ENCODE measurements at regions not wholly inside any gene's neighbourhood (a gene's known extent, or its start where the extent isn't known, plus 50 kb on each side); places are given as distances from the start of the nearest gene placed in this dataset.

GRCh38 chr10:131480066-131480465, 168.5 kb upstream of the TCERG1L start:
- intact Hi-C loops (cut with micrococcal nuclease), result no loop called here

DNA sequence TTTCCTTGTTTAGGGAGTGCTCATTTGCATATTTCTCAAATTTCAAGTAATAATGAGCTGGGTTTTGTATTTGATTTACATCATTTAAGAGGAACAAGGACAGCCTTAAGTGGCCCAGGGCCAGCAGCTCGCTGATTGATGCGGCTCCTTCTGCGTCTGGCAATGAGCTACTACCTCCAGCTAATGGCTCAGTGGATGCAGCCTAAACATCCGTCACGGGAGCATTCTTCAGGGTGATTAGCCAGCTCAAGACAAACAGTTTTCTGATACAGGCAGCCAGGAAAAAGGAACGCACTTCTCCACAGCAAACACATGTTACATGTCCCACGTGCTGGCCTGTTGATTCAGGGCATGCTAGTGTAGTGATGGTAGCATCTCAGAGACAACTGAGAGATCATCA, 169.3 kb upstream of the TCERG1L start:
- intact Hi-C loops (cut with micrococcal nuclease), result no loop called here

GRCh38 chr10:131485732-131486131, 174.2 kb upstream of the TCERG1L start:
- intact Hi-C loops (cut with micrococcal nuclease), result no loop called here

- intact Hi-C loops (cut with micrococcal nuclease), result no loop called here
Observed at GRCh38 chr10:131487822-131488221, 176.3 kb upstream of the TCERG1L start.

- intact Hi-C loops (cut with micrococcal nuclease), result no loop called here
Observed at GRCh38 chr10:131490991-131491594, 179.6 kb upstream of the TCERG1L start.

DNA sequence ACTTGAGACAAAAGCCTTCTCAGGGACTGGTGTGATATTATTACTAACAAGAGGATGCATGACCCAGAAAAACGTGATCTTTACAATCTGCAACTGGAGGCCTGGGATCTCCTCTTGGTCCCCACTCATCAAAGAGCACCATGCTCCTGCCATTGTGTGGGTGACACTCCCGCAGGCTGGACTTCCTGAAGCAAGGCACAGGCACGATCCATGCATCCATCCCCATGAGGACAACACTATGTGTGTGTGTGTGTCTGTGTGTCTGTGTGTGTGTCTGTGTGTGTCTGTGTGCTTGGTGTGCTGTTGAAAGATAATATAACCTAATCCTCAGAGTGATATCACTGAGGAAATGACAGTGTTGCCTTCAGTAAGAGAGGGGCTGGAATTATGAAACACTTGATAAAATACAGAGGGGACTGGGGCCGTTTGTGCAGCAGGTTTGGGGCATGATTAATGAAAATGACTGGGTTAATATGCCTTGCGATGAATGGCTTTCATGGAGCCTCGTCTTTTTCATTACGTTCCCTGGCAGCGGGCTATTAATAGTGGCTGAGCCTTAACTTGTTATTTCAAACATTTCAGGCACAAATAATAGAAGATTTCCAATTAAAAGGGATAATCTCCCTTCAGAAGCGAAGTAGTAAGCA, 180.8 kb upstream of the TCERG1L start:
- intact Hi-C loops (cut with micrococcal nuclease), result no loop called here

DNA sequence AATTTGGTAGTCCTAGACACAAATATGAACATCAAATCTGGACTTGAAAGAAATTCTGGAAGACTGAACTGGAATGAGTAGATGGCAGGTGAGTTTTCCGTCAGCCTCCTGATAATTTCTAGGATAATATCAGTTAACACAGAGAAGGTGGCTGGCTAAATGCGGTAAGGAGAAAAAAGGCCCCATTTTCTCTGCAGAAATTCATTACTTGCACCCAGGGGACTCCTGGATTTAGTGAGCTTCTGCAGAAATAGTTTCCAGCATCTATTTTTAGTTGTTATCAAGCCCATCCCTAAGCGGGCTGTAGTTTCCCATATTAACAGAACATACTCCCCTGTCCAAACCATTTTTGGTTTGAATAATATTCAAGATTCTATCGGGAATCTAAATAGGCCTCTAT, 181.9 kb upstream of the TCERG1L start:
- intact Hi-C loops (cut with micrococcal nuclease), result no loop called here

- intact Hi-C loops (cut with micrococcal nuclease), result no loop called here
Observed at GRCh38 chr10:131494451-131494850, 182.9 kb upstream of the TCERG1L start.

GRCh38 chr10:131495224-131495623, 183.7 kb upstream of the TCERG1L start:
- intact Hi-C loops (cut with micrococcal nuclease), result no loop called here

DNA sequence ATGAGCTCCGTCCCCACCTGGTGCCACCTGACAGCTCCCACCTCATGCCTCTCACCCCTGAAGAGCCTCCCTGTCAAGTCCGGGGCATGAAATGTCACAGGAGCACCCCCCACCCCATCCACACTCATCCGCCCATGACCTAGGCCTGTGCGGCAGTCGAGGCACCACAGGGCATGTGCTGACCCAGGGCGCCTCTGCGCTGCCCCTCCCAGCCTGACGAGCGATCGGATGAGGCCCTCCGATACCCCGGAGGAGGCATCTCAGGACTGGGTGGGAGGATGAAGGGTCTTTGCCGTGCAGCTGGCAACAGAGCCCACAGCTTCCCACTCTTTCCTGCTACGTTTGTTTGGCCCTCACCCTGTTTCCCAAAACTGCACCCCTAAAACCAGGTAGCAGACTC, 184.4 kb upstream of the TCERG1L start:
- intact Hi-C loops (cut with micrococcal nuclease), result no loop called here

DNA sequence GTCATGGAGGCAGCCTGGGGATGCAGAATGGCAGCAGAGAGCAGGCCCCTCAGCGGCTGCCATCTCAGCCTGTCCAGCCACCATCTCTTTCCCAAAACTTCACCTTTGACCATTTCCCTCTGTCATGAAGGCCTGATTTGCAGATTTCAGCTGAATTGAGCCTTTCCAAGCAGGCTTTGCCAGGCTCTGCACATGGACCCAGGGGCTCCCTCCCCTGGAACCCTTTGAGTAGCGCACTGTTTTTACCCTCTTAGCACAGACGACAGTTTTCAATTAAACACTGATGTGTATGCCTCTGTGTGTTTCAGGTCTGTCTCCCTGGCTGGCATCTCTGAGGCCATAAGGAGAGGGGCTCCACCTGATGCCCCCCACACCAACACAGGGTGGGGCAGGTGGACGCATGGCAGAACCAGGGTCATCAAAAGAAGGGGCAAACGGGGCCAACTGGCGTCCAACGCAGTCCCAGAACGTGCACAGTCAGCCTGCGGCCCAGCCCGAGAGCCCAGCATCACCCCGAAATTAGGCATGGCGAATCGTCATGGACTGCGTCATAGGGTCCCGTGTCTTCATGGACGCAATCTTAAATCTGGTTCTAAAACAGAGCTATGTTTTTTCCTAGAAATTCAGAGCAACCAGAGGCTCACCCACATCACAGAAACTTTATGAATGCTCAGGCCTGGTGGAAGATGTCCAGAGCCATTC, 185.0 kb upstream of the TCERG1L start:
- intact Hi-C loops (cut with micrococcal nuclease), result no loop called here

GRCh38 chr10:131499566-131499965, 188.0 kb upstream of the TCERG1L start:
- intact Hi-C loops (cut with micrococcal nuclease), result no loop called here

DNA sequence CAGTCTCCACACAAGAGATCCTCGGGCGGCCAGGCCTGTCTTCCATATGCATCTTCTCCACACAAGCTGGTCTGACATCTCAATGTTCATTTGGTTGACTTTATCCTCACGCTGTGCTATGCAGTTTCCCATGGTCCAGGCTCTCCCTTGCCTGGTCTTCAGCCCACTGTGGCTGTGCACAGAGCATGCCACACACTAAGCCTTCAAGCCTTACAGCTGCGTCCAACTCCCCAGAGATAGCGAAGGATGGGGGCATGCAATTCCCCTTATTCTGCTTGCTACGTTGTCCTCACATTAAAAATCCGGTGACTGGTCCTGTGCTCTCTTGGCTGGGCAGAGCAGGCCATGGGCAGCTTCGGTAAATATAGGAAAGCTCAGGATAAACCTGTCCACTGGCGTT, 188.7 kb upstream of the TCERG1L start:
- intact Hi-C loops (cut with micrococcal nuclease), result no loop called here

DNA sequence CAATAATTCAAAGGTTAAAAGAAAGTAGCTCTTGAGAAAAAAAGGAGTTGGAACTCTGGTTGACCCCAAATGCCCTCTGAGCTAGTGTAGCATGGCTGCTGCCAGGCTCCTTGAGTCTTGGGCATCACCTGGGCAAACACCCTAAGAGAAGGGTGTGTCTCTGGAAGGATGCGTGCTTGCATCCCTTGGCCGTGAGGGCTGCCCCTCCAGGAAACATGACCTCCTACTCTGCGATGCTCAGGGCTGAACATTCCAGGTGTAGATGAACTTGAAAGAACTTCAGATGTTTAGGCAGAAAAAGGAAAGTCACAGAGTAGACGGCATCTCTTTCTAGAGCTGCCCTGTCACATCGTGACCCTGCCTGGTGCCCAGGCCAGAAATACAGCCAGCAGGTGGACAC, 189.4 kb upstream of the TCERG1L start:
- intact Hi-C loops (cut with micrococcal nuclease), result no loop called here

DNA sequence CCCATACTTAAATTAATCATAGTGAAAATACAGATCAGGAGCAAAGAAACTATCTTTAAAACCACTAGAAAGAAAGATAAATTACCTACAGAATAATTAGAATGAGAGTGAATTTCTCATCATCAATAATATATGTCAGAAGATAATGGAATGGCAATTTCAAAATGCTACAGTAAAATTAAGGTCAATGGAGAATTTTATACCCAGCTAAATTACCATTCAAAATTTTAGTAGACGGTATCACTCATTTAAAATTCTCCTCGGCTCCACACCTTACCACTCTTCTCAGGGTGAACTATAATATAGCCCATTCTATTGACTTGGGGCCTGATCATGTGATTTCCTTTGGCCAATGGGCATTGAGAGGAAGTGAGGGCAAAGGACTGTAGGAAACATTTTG, 192.5 kb upstream of the TCERG1L start:
- intact Hi-C loops (cut with micrococcal nuclease), result no loop called here

- intact Hi-C loops (cut with micrococcal nuclease), result no loop called here
Observed at GRCh38 chr10:131511391-131511790, 199.9 kb upstream of the TCERG1L start.

DNA sequence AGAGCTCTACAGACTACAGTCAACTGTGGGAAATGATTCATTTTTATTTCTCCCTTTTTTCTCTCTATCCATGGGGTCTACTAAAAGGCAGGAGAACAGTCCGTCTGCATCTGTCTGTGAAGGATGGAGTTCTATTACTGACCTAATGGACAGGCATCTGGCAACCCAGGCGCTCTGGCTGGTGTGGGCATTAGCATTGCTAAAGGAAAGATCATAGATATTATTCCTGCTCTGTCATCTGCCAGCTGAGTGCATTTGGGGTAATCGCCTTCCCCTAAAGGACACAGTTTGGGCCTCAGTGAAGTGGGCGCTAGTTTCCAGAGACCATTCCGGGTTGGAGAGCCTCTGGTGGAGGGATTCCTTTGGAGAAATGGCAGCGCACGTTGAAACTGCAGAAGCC, 201.3 kb upstream of the TCERG1L start:
- intact Hi-C loops (cut with micrococcal nuclease), result no loop called here

GRCh38 chr10:131513445-131513844, 201.9 kb upstream of the TCERG1L start:
- intact Hi-C loops (cut with micrococcal nuclease), result no loop called here

DNA sequence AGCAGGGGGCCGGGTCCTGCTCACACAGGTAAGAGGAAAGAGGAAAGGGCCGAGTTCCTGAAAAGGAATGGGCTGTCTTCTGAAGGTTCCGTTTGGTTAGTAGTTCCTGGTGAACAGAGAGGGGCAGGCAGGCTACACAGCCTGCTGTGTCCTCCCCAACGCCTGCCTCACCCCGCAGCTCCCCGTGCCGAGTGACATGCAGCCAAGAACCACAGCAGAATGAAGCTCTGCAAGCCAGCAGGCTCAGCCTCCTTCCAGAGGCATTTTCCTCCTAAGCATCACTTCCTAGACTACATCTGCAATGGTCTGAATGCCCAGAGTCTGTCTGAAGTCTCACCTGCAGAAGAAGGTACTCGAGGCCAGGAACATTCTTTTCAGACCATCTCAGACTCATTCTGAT, 202.4 kb upstream of the TCERG1L start:
- intact Hi-C loops (cut with micrococcal nuclease), result no loop called here

DNA sequence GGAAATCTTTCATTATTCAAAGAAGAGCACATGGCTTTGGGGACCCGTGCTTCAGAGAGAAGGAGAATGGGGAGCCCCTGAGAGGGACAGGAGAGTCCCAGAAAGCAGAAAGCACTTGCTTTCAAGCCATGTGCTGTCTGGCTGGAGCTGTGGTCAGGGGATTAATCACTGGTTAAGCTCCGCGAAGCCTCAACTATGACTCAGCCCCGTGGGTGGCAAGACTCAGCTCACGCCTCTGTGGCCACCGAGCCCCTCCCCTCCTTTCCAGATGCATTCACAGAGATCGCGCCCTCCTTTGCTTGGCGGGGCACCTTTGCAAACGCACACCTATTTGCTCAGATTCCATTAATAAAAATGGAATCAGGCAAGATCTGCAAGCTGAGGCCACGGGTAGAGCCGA, 202.9 kb upstream of the TCERG1L start:
- intact Hi-C loops (cut with micrococcal nuclease), result no loop called here

DNA sequence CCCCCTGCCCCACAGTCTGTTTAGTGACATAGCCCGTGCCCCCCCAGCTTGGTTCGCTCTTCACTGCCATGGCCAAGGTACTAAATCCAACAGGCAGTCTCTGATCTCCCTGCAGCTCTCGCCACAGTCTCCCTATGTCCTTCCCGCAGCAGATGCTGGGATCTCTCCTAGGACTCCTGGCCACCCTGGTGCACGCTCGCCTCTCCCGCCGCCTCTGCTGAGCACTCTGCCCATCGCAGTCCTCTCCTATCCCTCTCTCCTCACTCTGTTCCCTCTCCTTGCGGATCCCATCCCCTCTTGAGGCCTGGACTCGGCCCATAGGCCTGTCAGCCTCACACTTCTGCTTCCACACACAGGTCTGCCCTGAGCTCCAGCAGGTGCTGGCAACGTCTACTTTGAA, 204.8 kb upstream of the TCERG1L start:
- intact Hi-C loops (cut with micrococcal nuclease), result no loop called here

DNA sequence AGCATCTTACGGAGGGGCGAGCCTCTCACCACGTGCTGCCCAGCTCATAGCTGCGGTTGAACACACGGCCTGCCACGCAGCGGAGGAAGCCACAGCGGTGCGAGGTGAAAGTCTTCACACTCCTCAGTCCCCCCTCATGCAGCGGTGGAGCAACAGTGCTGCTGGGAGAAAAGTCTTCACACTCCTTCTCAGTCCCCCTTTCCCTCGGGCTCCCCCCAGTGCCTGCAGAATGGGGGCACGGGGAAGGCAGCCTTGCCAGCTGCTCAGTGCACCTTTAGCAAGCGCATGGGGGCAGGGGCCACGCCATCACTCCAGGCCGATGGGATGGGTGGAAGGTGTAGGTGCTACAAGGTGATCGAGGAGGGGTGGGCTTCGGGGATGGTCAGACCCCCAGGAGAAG, 206.3 kb upstream of the TCERG1L start:
- intact Hi-C loops (cut with micrococcal nuclease), result no loop called here
